GM19023 (cell line): ENCODE measurements at regions not wholly inside any gene's neighbourhood (a gene's known extent, or its start where the extent isn't known, plus 50 kb on each side); places are given as distances from the start of the nearest gene placed in this dataset.

Source experiments
- ATAC-seq: cut with Tn5 transposase; IDR thresholded peaks from one replicate; pipeline ENCODE4 v1.9.1; 2021; ENCODE audit warnings: mild to moderate bottlenecking, moderate library complexity; ENCODE audit not compliant: unreplicated experiment

GRCh38 chr3:3745693-3746092 lies 53.5 kb upstream of the LRRN1 start:
- ATAC-seq: no peak

GRCh38 chr3:3744826-3745225 lies 54.4 kb upstream of the LRRN1 start:
- no peak for ATAC-seq

DNA sequence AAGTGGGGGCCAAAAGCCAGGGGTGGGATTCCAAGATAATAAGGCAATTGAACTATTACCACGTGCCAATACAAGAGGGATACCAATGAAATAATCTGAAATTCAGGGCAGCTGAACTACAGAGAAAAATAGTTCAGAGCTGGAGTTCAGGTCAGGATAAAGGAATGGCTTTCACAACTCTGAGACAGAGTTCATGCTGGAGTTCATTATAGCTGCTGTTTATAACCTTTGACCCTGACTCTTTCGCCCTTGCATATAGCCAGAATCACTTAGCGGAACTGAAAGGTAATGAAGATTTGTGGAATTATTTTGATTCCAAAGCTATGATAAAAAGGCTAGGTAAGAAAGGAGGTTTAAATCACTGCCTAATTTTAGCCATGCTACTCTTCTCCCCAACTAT lies 55.5 kb upstream of the LRRN1 start:
- no peak for ATAC-seq

DNA sequence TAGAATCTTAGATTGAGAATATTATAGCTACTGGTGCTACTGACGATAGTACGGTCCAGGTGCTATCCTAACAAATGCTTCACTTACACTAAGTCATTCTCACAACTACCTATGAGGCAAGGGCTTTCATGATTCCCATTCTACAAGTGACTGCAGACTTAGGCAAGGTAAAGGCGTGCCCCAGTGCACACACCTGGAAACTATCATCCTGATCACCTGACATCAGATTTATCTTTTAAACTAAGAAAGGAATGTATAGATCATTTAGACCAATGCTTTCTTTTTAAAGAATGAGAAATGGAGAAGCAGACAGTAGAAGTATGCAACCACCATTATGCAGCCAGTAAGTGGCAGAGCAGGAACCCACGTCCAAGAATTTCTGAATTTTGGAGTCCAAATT lies 59.2 kb upstream of the LRRN1 start:
- ATAC-seq: no peak

- ATAC-seq: no peak
Observed at GRCh38 chr3:3739330-3740060, 59.7 kb upstream of the LRRN1 start.

DNA sequence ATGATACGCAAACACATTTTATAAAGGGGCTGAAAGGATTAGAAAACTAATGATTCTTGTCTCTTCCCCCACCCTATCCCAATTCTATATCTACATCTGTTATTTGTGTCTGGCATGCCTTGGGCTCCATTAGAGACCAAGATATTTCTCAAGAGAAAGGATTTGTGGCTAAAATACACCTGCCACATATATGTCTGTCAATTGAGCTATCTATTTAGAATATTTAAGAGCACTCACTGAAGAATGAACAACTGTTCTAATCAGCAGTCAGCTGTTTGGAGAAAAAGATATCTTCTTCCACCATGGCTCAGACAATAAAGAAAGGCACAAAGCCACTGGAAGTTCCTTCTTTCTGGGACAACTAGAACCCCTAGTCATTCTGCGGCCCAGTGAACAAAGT lies 61.7 kb upstream of the LRRN1 start:
- ATAC-seq: no peak

- ATAC-seq: no peak
Observed at GRCh38 chr3:3735919-3736318, 63.3 kb upstream of the LRRN1 start.

DNA sequence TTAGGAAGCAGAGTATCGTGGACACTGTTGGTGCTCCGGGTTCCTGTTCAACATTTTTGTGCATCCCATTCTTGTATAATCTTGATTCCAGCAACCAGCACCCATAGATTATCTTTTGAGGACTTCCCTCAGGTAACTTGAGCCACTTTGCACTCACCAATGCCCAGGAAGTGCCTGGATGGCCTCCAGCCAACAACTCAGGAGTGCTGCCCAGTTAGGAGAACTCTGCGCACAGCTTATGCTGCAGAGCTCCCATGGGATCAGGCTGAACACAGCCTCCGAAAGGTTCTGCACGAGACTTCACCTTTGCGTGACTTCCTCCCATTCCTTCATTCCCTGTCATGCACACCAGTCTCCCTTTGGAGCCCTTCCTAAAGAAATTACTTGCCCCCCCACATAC lies 64.3 kb upstream of the LRRN1 start:
- no peak for ATAC-seq

DNA sequence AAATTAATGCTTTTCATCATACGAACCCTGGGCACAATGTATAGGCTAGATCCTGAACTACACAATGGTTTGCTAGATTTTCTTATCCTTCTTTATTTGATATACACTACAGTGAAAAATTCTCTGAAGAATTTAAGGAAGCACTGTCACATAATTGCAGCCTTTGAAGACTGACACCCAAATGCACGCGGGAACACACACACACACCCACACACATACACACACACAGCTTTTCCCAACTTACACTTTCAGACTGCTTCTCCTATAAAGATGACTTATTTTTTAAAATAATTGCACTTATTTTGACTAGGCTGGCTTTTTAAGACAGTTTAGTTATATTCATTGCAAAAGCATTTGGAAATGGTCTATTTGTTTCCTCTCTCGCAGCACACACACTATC lies 70.0 kb upstream of the LRRN1 start:
- ATAC-seq: no peak

DNA sequence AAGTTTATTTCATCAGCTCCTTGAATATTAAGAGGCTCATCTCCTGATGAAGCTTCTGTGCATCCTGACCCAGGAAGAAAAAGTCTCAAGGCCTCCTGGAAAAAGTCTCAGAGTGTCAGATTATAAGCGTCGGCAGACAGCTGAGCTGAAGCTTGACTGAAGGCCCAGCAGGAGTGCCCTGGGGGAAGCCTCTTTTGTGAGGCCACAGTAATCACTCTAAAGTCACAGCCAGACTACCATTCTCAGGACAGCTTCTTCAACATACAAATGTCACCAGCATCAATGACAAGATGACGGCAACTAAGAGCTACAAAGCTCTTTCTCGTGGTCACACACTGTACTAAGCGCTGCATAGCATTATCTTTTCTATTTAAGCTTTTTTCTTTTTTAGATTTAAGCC lies 72.7 kb upstream of the LRRN1 start:
- ATAC-seq: no peak

DNA sequence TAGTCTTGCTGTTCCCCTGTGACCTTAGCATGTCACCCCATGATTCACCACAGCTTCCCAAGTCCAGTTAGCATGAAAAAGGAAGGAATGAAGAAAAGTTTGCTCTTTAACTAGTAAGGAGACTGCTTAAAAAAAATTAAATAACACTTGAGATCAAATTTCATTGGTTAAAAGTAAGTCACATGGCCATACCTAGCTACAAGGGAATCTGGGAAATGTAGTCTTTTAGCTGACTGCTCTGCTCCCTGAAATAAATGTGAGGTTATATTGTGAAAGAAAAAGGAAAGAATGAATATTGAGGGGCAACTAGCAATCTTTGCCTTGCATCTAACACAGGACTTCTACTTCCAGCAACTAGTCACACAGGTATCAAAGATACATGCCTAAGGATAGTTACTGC lies 84.7 kb upstream of the LRRN1 start:
- no peak for ATAC-seq

- no peak for ATAC-seq
Observed at GRCh38 chr3:3712971-3713370, 86.3 kb upstream of the LRRN1 start.

DNA sequence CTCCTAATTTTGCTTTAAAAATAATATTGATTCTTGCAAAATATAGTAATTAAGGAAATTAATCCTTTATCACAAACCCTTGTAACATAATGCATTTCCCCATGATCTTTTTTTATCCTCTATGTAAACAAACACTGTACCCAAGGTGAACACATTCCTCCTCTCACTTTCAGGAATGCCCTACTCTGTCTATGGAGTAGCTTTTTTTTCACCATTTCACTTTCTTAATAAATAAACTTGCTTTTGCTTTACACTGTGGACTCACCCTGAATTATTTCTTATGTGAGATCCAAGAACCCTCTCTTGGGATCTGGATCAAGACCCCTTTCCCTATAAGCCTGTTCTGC lies 90.5 kb upstream of the LRRN1 start:
- no peak for ATAC-seq

DNA sequence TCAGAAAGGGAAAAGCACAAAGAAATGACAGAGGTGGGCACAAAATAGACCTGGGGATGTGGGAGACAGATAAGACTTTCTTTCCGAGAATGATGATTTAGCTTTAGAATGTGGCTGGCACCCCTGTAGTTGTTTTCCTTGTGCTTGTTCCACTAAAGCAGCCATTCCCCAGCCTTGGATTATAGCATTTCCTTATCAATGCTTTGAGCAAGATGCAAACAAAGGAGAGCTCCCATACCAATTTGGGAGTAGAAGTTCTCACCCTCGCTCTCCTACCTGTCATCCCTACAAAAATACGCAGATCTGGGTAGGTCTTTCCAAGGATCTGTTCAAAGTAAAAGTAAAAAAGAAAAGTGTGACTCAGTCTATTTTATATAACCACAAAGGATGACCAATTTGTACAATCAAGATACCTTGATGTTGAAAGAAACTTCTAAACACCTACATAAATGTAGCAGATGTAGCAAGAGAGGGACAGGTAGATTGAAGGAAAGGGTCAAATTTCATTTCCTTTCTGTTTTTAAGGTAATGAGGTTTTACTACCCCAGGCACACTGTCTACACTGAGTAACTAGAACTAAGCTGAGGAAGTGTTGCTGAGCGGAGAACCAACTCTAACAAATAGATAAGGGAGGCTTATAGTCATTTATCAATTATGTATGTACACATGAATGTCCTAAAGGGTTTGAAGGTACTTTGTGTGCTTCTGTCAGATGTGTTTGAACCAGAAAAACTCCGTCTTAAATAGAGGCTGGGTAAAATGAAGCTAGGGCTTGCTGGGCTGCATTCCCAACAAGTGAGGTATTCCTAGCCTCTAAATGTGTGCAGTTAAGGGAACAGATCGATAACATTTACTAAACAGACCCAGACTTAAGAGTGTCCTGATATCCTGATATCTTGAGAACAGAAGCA lies 91.1 kb upstream of the LRRN1 start:
- no peak for ATAC-seq

DNA sequence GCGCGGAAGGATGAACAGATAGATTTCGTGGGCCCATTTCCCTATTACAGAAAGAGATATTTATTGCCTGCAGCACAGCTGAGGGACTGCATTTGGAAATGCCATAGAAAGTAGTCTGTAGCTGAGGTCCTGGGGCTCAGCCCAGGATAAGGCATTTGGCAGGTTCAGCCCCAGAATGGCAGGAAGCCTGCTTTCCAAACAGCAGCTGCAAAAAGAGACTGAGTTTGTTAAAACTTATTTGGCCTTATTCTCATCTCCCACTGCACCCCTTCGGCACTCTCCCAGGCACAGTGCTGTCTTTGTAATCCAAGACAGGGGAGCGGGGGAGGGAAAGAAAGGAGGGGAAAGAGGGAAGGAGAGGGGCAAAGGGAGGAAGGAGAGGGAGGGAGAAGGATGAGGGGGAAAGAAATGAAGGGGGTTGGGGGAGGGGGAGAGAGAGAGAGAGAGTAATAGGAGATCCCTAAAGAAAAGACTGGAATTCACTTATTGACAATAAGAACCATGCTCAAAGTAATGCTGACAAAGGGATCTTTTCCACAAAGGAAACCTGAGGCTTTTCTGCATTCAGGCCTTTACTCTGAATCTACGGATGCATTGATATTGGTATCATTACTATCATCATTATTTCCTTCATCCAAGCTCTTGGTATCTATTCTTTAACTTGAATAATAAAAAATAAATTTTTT lies 94.0 kb upstream of the LRRN1 start:
- ATAC-seq: no peak

DNA sequence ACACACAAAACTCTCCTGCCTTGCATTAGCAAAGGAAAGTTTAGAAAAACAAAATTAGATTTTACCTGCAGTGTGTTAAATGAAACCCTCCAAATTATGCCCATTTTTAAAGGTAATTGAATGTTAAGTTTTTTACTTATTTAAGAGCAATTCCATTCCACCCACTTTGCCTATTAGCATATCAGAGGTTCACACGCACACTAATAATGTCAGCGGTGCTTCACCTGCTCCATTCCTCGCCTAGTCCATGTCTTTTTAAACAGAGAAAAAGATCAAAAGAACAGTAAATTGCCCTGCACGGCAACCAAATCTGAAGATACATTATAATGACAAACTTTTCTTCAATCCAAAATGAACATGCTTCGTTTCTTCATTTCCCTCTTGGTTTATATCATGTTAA lies 97.3 kb upstream of the LRRN1 start:
- no peak for ATAC-seq

DNA sequence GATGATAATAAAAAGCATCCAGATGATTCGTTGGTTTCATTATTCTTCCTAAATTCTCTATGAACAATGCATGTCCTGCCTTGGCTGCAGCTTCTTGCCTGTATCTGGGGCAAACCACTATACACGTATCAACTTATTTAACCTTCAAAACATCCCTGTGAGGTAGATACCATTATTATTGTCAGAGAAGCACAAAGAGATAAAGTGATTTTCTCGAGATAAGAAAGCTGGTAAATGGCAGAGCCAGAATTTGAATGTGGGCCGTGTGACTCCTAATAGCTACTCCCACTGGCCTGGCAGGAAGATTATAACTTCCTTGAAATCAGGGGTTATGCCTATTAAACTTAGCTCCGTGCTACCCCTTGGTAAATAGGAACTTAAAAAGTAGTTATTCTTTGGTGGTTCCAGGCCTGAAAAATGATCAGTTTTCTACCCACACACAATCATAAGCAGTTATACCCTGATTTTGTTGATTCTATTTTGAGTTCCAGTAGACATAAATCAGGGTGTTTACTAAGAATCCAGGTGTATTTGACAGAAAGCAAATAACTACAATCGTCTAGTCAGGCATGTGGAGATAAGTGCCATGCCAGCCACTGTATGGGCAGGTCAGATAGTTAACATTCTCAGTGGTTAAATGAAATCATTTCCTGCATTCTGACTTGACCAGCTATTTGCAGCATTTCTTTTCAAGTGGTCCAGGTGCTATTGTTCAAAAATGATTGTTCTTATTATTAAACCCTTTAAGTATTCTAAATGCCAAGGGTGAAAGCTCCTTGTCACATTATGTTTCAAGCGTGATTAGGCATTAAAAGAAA lies 99.2 kb upstream of the LRRN1 start:
- ATAC-seq: no peak

GRCh38 chr3:3699407-3699806 lies 99.8 kb upstream of the LRRN1 start:
- no peak for ATAC-seq

GRCh38 chr3:3696345-3696744 lies 102.9 kb upstream of the LRRN1 start:
- ATAC-seq: no peak

DNA sequence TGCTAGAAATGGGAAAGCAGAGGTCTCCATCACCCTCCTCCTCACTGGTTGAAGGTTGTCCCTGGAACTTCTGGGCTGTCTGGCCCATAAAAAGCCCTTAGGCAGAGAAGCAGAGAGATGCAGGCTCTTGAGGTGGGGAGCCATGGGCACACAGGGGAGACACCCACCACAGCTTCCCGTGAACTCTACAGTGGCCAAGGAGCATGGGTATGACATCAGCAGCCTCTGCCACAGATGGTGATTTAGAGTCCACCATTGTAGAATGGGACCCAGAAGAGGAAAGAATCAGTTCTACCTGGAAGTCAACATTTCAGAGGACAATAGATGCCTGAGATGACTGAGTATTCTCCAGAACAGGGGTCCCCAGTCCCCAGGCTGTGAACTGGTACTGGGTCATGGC lies 105.6 kb upstream of the LRRN1 start:
- no peak for ATAC-seq
